Mesenchymal stem cell (in vitro differentiated cells and primary cell): ENCODE measurements at regions not wholly inside any gene's neighbourhood (a gene's known extent, or its start where the extent isn't known, plus 50 kb on each side); places are given as distances from the start of the nearest gene placed in this dataset.

Experiments
- DNase-seq: peaks from one replicate; pipeline ENCODE4 v3.0.0-alpha.2; 2013
- H2AFZ ChIP-seq: one replicate; pipeline ENCODE4 v1.6.1; 2013; ENCODE audit warnings: low read depth, mild to moderate bottlenecking, control low read depth, inconsistent platforms, low read length, moderate library complexity
- H2AK5ac ChIP-seq: 2 replicates; pipeline ENCODE4 v1.6.1; 2013; ENCODE audit warnings: low read length, moderate library complexity, mild to moderate bottlenecking, inconsistent platforms; ENCODE audit not compliant: severe bottlenecking
- H2BK120ac ChIP-seq: one replicate; pipeline ENCODE4 v1.6.1; 2013; ENCODE audit warnings: low read depth, mild to moderate bottlenecking, inconsistent platforms, low read length, moderate library complexity
- H2BK12ac ChIP-seq, 2 experiments: one replicate each; pipeline ENCODE4 v1.6.1; 2013; ENCODE audit warnings: inconsistent platforms in 2 of 2, low read length in 2 of 2, mild to moderate bottlenecking in 2 of 2, moderate library complexity in 2 of 2, control low read depth in 1 of 2
- H2BK15ac ChIP-seq: one replicate; pipeline ENCODE4 v1.6.1; 2013; ENCODE audit warnings: mild to moderate bottlenecking, low read depth, inconsistent platforms; ENCODE audit not compliant: poor library complexity, severe bottlenecking
- H2BK5ac ChIP-seq: 2 replicates; pipeline ENCODE4 v1.6.1; 2013; ENCODE audit warnings: low read depth, mild to moderate bottlenecking, low read length, control low read depth, inconsistent platforms; ENCODE audit not compliant: poor library complexity, severe bottlenecking
- H3K14ac ChIP-seq, 2 experiments: one replicate each; pipeline ENCODE4 v1.6.1; 2013; ENCODE audit warnings: inconsistent platforms in 2 of 2, low read length in 2 of 2, control low read depth in 1 of 2, mild to moderate bottlenecking in 1 of 2, moderate library complexity in 1 of 2
- H3K18ac ChIP-seq, 2 experiments: one replicate each; pipeline ENCODE4 v1.6.1; 2013; ENCODE audit warnings: inconsistent platforms in 2 of 2, low read length in 2 of 2, control low read depth in 1 of 2, low read depth in 1 of 2, mild to moderate bottlenecking in 1 of 2
- H3K23ac ChIP-seq, 2 experiments: one replicate each; pipeline ENCODE4 v1.6.1; 2013; ENCODE audit warnings: inconsistent platforms in 2 of 2, low read length in 2 of 2, mild to moderate bottlenecking in 2 of 2, moderate library complexity in 2 of 2, control low read depth in 1 of 2
- H3K27ac ChIP-seq: 2 replicates; pipeline ENCODE4 v1.5.1; 2013; ENCODE audit warnings: mild to moderate bottlenecking, moderate library complexity, low read length, control low read depth, inconsistent platforms; ENCODE audit not compliant: poor library complexity, severe bottlenecking
- H3K27me3 ChIP-seq, 2 experiments: 2 replicates each; pipeline versions ENCODE4 v1.6.1 to v1.7.0; 2013; ENCODE audit warnings: low read length in 2 of 2, mild to moderate bottlenecking in 2 of 2, moderate library complexity in 2 of 2, control low read depth in 1 of 2, inconsistent platforms in 1 of 2; ENCODE audit not compliant: control insufficient read depth in 1 of 2, insufficient read depth in 1 of 2
- H3K36me3 ChIP-seq, 2 experiments: 2 replicates each; pipeline versions ENCODE4 v1.6.1 to v1.7.0; 2013; ENCODE audit warnings: low read length in 2 of 2, control low read depth in 1 of 2, inconsistent platforms in 1 of 2, low read depth in 1 of 2, mild to moderate bottlenecking in 1 of 2; ENCODE audit not compliant: insufficient read depth in 2 of 2, control insufficient read depth in 1 of 2
- H3K4ac ChIP-seq, 2 experiments: one replicate each; pipeline ENCODE4 v1.6.1; 2013; ENCODE audit warnings: inconsistent platforms in 2 of 2, low read length in 2 of 2, mild to moderate bottlenecking in 2 of 2, moderate library complexity in 2 of 2, control low read depth in 1 of 2, low read depth in 1 of 2
- H3K4me1 ChIP-seq: 2 replicates; pipeline ENCODE4 v1.6.1; 2013; ENCODE audit warnings: low read depth, low read length, control low read depth; ENCODE audit not compliant: control insufficient read depth, insufficient read depth
- H3K4me2 ChIP-seq: 2 replicates; pipeline ENCODE4 v1.6.1; 2013; ENCODE audit warnings: low read length, mild to moderate bottlenecking, inconsistent platforms; ENCODE audit not compliant: poor library complexity, severe bottlenecking
- H3K4me3 ChIP-seq, 2 experiments: 2 replicates each; pipeline versions ENCODE4 v1.5.1 to v1.7.0; 2013; ENCODE audit warnings: low read length in 2 of 2, mild to moderate bottlenecking in 2 of 2, control low read depth in 1 of 2, low read depth in 1 of 2; ENCODE audit not compliant: insufficient read depth in 1 of 2
- H3K79me1 ChIP-seq: replicated peaks from 2 replicates; pipeline ENCODE4 v1.6.1; 2013; ENCODE audit warnings: mild to moderate bottlenecking, control low read depth, low read length, inconsistent platforms; ENCODE audit not compliant: poor library complexity, severe bottlenecking
- H3K9ac ChIP-seq: 2 replicates; pipeline ENCODE4 v1.7.0; 2013; ENCODE audit warnings: mild to moderate bottlenecking, low read length, moderate library complexity
- H3K9me3 ChIP-seq: 2 replicates; pipeline ENCODE4 v1.7.0; 2013; ENCODE audit warnings: mild to moderate bottlenecking, low read length; ENCODE audit not compliant: control insufficient read depth
- H4K8ac ChIP-seq: one replicate; pipeline ENCODE4 v1.6.1; 2013; ENCODE audit warnings: inconsistent platforms, mild to moderate bottlenecking, low read length, moderate library complexity
- H4K91ac ChIP-seq: one replicate; pipeline ENCODE4 v1.6.1; 2013; ENCODE audit warnings: mild to moderate bottlenecking, low read length, inconsistent platforms
- WGBS: methylation state at CpG from one replicate; pipeline ENCODE4 v1.1.7; 2013; ENCODE audit warnings: mixed read lengths; 5-methylcytosine and 5-hydroxymethylcytosine counted together

- no peak overlapping the region for H2AK5ac ChIP-seq
- H3K23ac ChIP-seq, result no peak overlapping the region
- H3K4me3 ChIP-seq, result no peak overlapping the region
- no peaks in the 10 kb centered on the region for H3K79me1 ChIP-seq
- no peak overlapping the region for H3K27ac ChIP-seq
- DNase-seq, result no peak
- H3K14ac ChIP-seq, result no peak overlapping the region
- no peak overlapping the region for H2BK5ac ChIP-seq
- no peak overlapping the region for H3K4me2 ChIP-seq
- no peak overlapping the region for H2BK120ac ChIP-seq
- no peaks in the 10 kb centered on the region for H3K36me3 ChIP-seq
- H4K91ac ChIP-seq, result no peak overlapping the region
- H4K8ac ChIP-seq, result no peak overlapping the region
- H3K18ac ChIP-seq, result no peak overlapping the region
- H3K9ac ChIP-seq, result no peak overlapping the region
- H3K4me1 ChIP-seq, result no peaks in the 10 kb centered on the region
- no peak overlapping the region for H2AFZ ChIP-seq
- H3K27me3 ChIP-seq, result peaks cover 0 to 5% of the 10 kb centered on the region in 2 experiments
- 74% methylated on average over 3 of the region's 4 CpGs for WGBS
- H2BK15ac ChIP-seq, result no peak overlapping the region
- no peak overlapping the region for H3K4ac ChIP-seq
- H2BK12ac ChIP-seq, result no peak overlapping the region
- H3K9me3 ChIP-seq, result no peaks in the 10 kb centered on the region
Measured at GRCh38 chr16:56073508-56073907, 117.8 kb upstream of the GNAO1 start.

GRCh38 chr16:56072096-56072495, 119.2 kb upstream of the GNAO1 start:
- Histone ChIP-seq H3K4me1 (no peaks in the 10 kb centered on the region), H3K9ac (no peak overlapping the region), H2BK5ac (no peak overlapping the region), H2BK12ac (no peak overlapping the region), H3K14ac (no peak overlapping the region), H3K79me1 (no peaks in the 10 kb centered on the region), H4K8ac (no peak overlapping the region), H3K4me2 (no peak overlapping the region), H3K18ac (no peak overlapping the region), H3K27ac (no peak overlapping the region), H2AK5ac (no peak overlapping the region), H3K9me3 (no peaks in the 10 kb centered on the region), H2BK120ac (no peak overlapping the region), H3K27me3 (peaks cover 0 to 5% of the 10 kb centered on the region in 2 experiments), H3K23ac (no peak overlapping the region), H3K36me3 (no peaks in the 10 kb centered on the region), H2BK15ac (no peak overlapping the region), H3K4me3 (no peak overlapping the region), H2AFZ (no peak overlapping the region), H3K4ac (no peak overlapping the region), H4K91ac (no peak overlapping the region)
- no peak for DNase-seq
- 53% methylated on average over 4 of the region's 4 CpGs for WGBS

GRCh38 chr16:56068816-56069215, 122.5 kb upstream of the GNAO1 start:
- Histone ChIP-seq H2BK15ac (no peak overlapping the region), H2AK5ac (no peak overlapping the region), H3K27me3 (no peaks in the 10 kb centered on the region), H3K27ac (no peak overlapping the region), H2BK5ac (no peak overlapping the region), H3K4me3 (no peak overlapping the region), H3K18ac (no peak overlapping the region), H3K4me2 (no peak overlapping the region), H4K91ac (no peak overlapping the region), H4K8ac (no peak overlapping the region), H2AFZ (no peak overlapping the region), H3K4ac (no peak overlapping the region), H3K4me1 (no peaks in the 10 kb centered on the region), H3K36me3 (no peaks in the 10 kb centered on the region), H3K79me1 (no peaks in the 10 kb centered on the region), H2BK12ac (no peak overlapping the region), H3K23ac (no peak overlapping the region), H3K9ac (no peak overlapping the region), H3K14ac (no peak overlapping the region), H2BK120ac (no peak overlapping the region), H3K9me3 (no peaks in the 10 kb centered on the region)
- 81% methylated on average over 2 of the region's 3 CpGs for WGBS
- no peak for DNase-seq

GRCh38 chr16:56068314-56068713, 123.0 kb upstream of the GNAO1 start:
- WGBS, result 50% methylated on average over 1 of the region's 2 CpGs
- no peak for DNase-seq
- H3K9ac ChIP-seq, result no peak overlapping the region
- H2BK120ac ChIP-seq, result no peak overlapping the region
- H3K4me1 ChIP-seq, result no peaks in the 10 kb centered on the region
- H3K4ac ChIP-seq, result no peak overlapping the region
- H2AK5ac ChIP-seq, result no peak overlapping the region
- H3K4me2 ChIP-seq, result no peak overlapping the region
- no peaks in the 10 kb centered on the region for H3K36me3 ChIP-seq
- no peak overlapping the region for H2BK15ac ChIP-seq
- H4K8ac ChIP-seq, result no peak overlapping the region
- H3K9me3 ChIP-seq, result no peaks in the 10 kb centered on the region
- H3K23ac ChIP-seq, result no peak overlapping the region
- H2AFZ ChIP-seq, result no peak overlapping the region
- no peak overlapping the region for H3K18ac ChIP-seq
- H4K91ac ChIP-seq, result no peak overlapping the region
- H2BK5ac ChIP-seq, result no peak overlapping the region
- no peaks in the 10 kb centered on the region for H3K79me1 ChIP-seq
- no peaks in the 10 kb centered on the region for H3K27me3 ChIP-seq
- H2BK12ac ChIP-seq, result no peak overlapping the region
- H3K4me3 ChIP-seq, result no peak overlapping the region
- H3K14ac ChIP-seq, result no peak overlapping the region
- H3K27ac ChIP-seq, result no peak overlapping the region
